Pons (tissue), 1 donor: ENCODE measurements at regions not wholly inside any gene's neighbourhood (a gene's known extent, or its start where the extent isn't known, plus 50 kb on each side); places are given as distances from the start of the nearest gene placed in this dataset.
A peak's percentile ranks its signal among the peaks of the same experiment; 100 is the strongest.
"Not testable (repeated sequence)": the region's sequence is repeated elsewhere in the genome, so short reads cannot be mapped to it uniquely, and the experiment has no call there.

ENCODE experiments used
- DNase-seq: peaks from one replicate; pipeline ENCODE4 v3.0.0-alpha.2; 2016; ENCODE audit warnings: low spot score

GRCh38 chrY:21600170-21600569 is 65.5 kb downstream of the RBMY1A1 start:
- no peak for DNase-seq

- DNase-seq: no peak
Measured at GRCh38 chrY:21601524-21601923, 66.8 kb downstream of the RBMY1A1 start.

GRCh38 chrY:21602590-21602989 is 67.9 kb downstream of the RBMY1A1 start:
- peak; percentile 90 for DNase-seq

- DNase-seq: peak; percentile 1
Measured at GRCh38 chrY:21636137-21636536, 101.5 kb downstream of the RBMY1A1 start.

GRCh38 chrY:21650496-21650895 is 115.8 kb downstream of the RBMY1A1 start:
- DNase-seq: no peak

GRCh38 chrY:21659057-21659456 is 124.4 kb downstream of the RBMY1A1 start:
- not testable (repeated sequence) for DNase-seq

GRCh38 chrY:21679590-21679989 is 144.9 kb downstream of the RBMY1A1 start:
- DNase-seq: not testable (repeated sequence)

- not testable (repeated sequence) for DNase-seq
Measured at GRCh38 chrY:21686369-21686768, 151.7 kb downstream of the RBMY1A1 start.

- DNase-seq: not testable (repeated sequence)
Measured at GRCh38 chrY:21701951-21702350, 167.3 kb downstream of the RBMY1A1 start.

- DNase-seq: not testable (repeated sequence)
Measured at GRCh38 chrY:21702927-21703326, 168.2 kb downstream of the RBMY1A1 start.

- no peak for DNase-seq
Measured at GRCh38 chrY:21705309-21705708, 170.6 kb downstream of the RBMY1A1 start.

GRCh38 chrY:21706611-21707010 is 171.9 kb downstream of the RBMY1A1 start:
- not testable (repeated sequence) for DNase-seq

GRCh38 chrY:21735489-21736060 is 158.8 kb downstream of the RBMY1D start:
- not testable (repeated sequence) for DNase-seq

GRCh38 chrY:21744998-21745397 is 149.3 kb downstream of the RBMY1D start:
- DNase-seq: not testable (repeated sequence)

- DNase-seq: not testable (repeated sequence)
Measured at GRCh38 chrY:21760243-21760642, 134.1 kb downstream of the RBMY1D start.

- DNase-seq: not testable (repeated sequence)
Measured at GRCh38 chrY:21767824-21768223, 126.5 kb downstream of the RBMY1D start.

- DNase-seq: not testable (repeated sequence)
Measured at GRCh38 chrY:21782174-21782860, 112.0 kb downstream of the RBMY1D start.

GRCh38 chrY:21813484-21814233 is 80.7 kb downstream of the RBMY1D start:
- DNase-seq: no peak

- no peak for DNase-seq
Measured at GRCh38 chrY:21814491-21814890, 79.8 kb downstream of the RBMY1D start.

GRCh38 chrY:21821881-21822280 is 72.4 kb downstream of the RBMY1D start:
- DNase-seq: no peak

GRCh38 chrY:21827593-21827992 is 66.7 kb downstream of the RBMY1D start:
- DNase-seq: no peak
